ENCODE measurements at regions not wholly inside any gene's neighbourhood (a gene's known extent, or its start where the extent isn't known, plus 50 kb on each side); places are given as distances from the start of the nearest gene placed in this dataset.

DNA sequence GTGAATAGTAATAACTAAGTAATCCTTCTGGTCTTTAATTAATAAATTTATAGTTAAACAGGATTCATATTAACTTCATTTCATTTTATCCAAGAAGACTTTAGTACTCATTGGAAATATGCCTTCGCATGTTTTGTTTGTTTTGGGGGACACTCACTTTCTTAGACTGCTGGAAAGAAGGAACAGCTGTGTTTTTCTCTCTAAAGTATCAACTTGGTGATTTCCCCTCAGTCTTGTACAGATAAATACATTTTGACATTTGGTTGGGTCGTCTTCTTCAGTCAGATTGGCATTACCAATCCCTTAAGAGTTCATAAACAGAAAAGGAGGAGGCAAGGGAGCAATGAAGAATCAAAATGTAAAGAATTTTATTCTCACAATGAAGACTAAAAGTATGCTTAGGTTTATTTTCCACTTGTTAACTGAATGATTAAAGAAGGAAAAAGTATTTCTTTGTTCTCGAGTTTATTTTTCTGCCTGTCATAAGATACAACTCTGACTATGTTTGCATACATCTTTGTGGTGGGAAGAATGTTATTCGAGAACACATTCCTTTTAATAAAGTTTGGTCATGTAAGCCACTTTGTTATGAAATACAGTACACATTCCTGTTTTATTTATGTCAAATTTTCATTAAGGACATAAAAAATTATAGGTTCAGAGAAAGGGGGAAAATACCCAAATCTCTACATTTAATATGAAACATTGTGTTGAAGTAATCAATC lies 140.2 kb downstream of the GMNC start:
- DNase-seq (ENCODE audit: low read depth, low spot score): no peak

DNA sequence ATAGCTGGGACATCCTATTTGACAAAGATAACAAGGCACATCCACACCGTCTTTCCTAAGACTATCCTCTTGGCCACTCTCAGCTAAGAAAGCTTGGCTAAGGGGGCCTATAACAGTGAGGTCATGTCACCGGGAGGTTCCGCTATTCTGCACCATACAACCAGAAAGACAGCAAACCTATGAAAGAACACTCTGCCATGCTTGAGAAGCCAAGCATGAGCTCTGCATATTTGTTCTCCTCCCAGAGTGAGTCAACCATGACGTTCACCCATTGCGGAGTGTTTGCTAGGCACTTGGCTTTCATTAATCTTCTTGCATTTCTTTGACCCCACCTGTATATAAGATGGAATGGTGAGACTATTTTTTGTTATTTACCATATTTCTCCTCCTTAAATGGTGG lies 141.2 kb downstream of the GMNC start:
- DNase-seq (ENCODE audit: low read depth, low spot score): no peak

DNA sequence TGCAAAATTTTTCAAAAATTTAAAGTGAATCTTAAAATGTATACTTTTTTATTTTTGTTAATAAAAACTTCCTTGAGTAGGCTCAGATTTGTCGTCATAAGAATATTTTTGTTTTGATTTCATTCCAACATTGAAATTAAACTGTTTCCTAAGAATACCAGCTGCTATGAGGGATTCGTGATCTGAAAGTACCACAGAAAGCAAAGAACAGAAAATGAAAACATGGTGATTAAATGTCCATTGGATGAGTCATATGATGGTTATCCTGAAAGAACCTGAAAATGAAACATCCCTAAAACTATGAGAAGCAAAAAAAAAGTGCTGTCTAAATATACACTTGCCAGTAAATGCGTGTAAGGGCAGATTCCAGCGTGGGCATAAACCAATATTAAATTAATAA lies 143.8 kb downstream of the GMNC start:
- peak; percentile 65 for DNase-seq (ENCODE audit: low read depth, low spot score)

DNA sequence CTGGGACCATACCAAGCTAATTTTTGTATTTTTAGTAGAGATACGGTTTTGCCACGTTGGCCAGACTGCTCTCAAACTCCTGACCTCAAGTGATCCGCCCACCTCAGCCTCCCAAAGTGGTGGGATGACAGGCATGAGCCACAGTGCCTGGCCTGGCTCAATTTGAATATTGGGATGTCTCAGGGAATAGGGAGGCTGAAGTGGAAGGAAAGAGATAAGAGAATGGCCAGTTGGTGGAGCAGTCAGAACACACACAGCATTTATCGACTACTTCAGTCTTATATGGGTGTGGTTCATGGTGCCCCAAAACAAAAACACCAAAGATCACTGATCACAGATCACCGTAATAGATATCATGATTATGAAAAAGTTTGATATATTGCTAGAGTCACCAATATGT lies 144.4 kb downstream of the GMNC start:
- no peak for DNase-seq (ENCODE audit: low read depth, low spot score)

DNA sequence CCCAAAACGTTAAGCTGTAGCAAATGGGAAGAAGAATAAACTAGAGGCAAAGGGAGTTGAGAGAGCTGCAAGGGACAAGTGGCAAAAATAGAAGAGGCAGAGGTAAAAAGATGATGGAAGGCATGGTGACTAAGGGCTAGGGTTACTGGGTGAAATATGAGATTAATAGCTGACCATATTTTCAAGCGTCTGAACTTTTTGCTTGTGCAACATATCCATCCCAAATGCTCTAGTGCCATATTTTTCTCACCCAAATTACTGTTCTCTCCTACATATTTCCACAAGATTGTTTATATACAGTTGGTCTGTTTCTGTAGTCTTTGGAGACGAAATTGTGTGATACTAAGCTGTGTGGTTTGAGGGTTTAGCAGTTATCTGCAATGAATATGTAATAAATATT lies 145.5 kb downstream of the GMNC start:
- no peak for DNase-seq (ENCODE audit: low read depth, low spot score)

DNA sequence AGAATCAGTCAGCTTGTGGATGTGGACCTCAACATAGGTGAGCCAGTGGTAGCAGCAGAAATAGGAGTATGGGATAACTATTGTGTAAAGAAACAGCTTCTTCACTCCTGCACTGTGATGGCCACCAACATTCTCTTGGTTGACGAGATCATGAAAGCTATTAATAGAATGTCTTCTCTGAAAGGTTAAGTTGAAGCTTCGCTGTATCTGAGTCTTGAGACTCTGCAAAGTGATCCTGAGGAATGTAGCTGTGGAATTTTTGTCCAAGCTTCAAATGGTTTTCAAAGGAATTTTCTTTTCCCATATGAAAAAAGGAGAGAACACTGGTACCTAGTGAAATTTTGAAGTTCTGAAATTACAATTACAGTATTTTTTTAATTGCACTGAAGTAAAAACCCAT lies 146.3 kb downstream of the GMNC start:
- DNase-seq (ENCODE audit: low read depth, low spot score): no peak

DNA sequence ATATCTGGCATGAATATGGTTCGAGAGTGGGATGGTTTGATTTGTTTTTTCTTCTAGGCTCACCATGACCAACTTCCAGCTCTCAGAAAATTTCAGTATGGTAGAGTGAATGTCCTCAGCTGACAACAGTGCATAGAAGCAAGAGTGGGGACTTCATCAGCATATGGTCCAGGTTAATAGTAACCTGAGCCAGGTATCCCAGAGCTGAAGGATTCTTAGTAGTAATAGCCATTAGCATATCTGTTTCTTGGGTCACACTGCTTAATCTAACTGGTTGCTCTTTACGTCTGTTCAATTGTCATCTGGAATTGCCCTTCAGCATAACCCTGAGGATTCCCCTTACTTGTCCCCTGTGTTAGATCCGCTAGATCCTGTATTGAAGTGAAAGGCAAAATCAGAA lies 151.8 kb downstream of the GMNC start:
- DNase-seq (ENCODE audit: low read depth, low spot score): no peak

DNA sequence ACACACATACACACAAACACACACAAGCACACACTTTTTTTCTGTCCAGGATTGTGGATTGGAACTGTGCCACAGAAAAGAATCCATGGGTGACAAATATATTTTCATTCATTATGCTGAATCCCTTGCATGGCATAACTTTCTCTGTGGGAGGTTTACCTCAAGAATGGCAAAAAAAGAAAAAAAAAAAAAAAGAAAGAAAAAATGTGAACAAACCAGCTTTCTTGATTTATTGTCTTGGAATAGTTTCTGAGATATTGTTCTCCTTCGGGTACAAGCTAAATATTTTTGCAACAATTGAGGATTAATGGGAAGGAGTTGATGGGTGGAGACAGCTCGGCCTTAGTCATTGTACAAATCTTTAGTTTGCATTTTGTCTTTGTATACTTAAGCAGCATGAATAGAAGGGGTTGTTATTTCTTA lies 153.1 kb downstream of the GMNC start:
- peak; percentile 89 for DNase-seq (ENCODE audit: low read depth, low spot score)
